ENCODE measurements at regions not wholly inside any gene's neighbourhood (a gene's known extent, or its start where the extent isn't known, plus 50 kb on each side); places are given as distances from the start of the nearest gene placed in this dataset.
"Not testable (repeated sequence)": the region's sequence is repeated elsewhere in the genome, so short reads cannot be mapped to it uniquely, and the experiment has no call there.

GRCh38 chr1:229173491-229174476 is 97.1 kb upstream of the RAB4A start:
- not testable (repeated sequence) for TF ChIP-seq POLR2AphosphoS5, POLR2A, CTCF (IDR thresholded peaks at IDR 0.05)

All from upper lobe of left lung (tissue), 4 donors.